Tibial nerve (tissue), 4 donors: ENCODE measurements at regions not wholly inside any gene's neighbourhood (a gene's known extent, or its start where the extent isn't known, plus 50 kb on each side); places are given as distances from the start of the nearest gene placed in this dataset.

ENCODE experiments used
- EP300 ChIP-seq, 2 donors: sonication (generic); formaldehyde crosslinking; IDR thresholded peaks; one replicate each; pipeline ENCODE4 v1.6.1; 2017; ENCODE audit warnings: antibody characterized with exemption in 2 of 2, mild to moderate bottlenecking in 1 of 2
- POLR2A ChIP-seq, 2 donors: fragments of 450-650 bp; IDR thresholded peaks; one replicate each; pipeline ENCODE4 v1.6.1; 2017; ENCODE audit warnings: antibody characterized with exemption in 2 of 2, mild to moderate bottlenecking in 2 of 2, moderate library complexity in 2 of 2
- TF ChIP-seq, protein P1 (sequence below), 5 experiments: fragments of 200-600 bp in 3 of 5; fragments of 450-650 bp in 2 of 5; sonication (generic) in 3 of 5; IDR thresholded peaks; one replicate each; pipeline ENCODE4 v1.5.1; 2016 to 2019; ENCODE audit warnings: antibody characterized with exemption in 5 of 5, mild to moderate bottlenecking in 3 of 5, moderate library complexity in 2 of 5

DNA sequence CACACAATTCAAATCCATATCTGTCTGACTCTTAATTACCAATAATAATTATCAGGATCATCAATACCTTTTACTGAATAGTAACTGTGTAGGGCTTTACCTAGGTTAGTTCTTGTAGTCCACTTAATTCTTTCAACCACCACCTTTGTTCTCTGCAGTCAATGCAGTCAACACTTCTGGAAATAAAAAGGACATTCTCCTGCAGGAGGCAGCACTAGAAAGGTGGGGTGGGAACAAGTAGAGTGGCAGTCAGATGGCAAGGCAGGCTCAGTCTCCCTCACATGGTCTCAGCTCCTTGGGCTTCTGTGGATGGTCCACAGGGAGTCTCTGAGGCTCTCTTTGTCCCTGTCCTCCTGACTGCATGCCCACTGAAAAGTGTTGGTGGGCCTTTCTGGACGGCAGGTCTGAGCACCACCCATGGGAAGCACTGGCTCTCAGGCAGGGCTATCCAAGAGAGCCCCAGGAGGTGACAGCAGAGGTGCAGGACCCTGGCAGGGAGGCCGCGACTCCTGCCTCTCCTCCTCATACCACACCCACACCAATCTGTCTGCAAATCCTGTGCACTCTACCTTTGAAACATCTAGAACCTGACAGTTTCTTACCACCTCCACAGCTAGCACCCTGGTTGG is 237.3 kb downstream of the FOXD2 start:
- TF ChIP-seq, protein P1, sequence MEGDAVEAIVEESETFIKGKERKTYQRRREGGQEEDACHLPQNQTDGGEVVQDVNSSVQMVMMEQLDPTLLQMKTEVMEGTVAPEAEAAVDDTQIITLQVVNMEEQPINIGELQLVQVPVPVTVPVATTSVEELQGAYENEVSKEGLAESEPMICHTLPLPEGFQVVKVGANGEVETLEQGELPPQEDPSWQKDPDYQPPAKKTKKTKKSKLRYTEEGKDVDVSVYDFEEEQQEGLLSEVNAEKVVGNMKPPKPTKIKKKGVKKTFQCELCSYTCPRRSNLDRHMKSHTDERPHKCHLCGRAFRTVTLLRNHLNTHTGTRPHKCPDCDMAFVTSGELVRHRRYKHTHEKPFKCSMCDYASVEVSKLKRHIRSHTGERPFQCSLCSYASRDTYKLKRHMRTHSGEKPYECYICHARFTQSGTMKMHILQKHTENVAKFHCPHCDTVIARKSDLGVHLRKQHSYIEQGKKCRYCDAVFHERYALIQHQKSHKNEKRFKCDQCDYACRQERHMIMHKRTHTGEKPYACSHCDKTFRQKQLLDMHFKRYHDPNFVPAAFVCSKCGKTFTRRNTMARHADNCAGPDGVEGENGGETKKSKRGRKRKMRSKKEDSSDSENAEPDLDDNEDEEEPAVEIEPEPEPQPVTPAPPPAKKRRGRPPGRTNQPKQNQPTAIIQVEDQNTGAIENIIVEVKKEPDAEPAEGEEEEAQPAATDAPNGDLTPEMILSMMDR (IDR thresholded peaks at IDR 0.05): no peak
- TF ChIP-seq POLR2A (IDR thresholded peaks at IDR 0.05): no peak
- no peak for TF ChIP-seq EP300 (IDR thresholded peaks at IDR 0.05)
